Hematopoietic multipotent progenitor cell treated with erythropoietin and hydrocortisone succinate and interleukin-3 and kit ligand, for 8 days (in vitro differentiated cells): ENCODE measurements at regions not wholly inside any gene's neighbourhood (a gene's known extent, or its start where the extent isn't known, plus 50 kb on each side); places are given as distances from the start of the nearest gene placed in this dataset.

Experiments used
- DNase-seq: peaks from one replicate; pipeline ENCODE4 v3.0.0-alpha.2; 2015

GRCh38 chr5:175098301-175098700, 345.7 kb downstream of the DRD1 start:
- DNase-seq, result no peak

GRCh38 chr5:175096469-175097165, 347.4 kb downstream of the DRD1 start:
- no peak for DNase-seq

- no peak for DNase-seq
Measured at GRCh38 chr5:175094461-175094860, 349.5 kb downstream of the DRD1 start.

- no peak for DNase-seq
Measured at GRCh38 chr5:175092691-175093090, 351.3 kb downstream of the DRD1 start.

GRCh38 chr5:175088963-175089362, 355.0 kb downstream of the DRD1 start:
- no peak for DNase-seq

- no peak for DNase-seq
Measured at GRCh38 chr5:175082866-175083590, 358.6 kb downstream of the MSX2 start.

- no peak for DNase-seq
Measured at GRCh38 chr5:175082346-175082745, 358.0 kb downstream of the MSX2 start.

- no peak for DNase-seq
Measured at GRCh38 chr5:175079707-175080106, 355.3 kb downstream of the MSX2 start.

GRCh38 chr5:175070283-175070682, 345.9 kb downstream of the MSX2 start:
- no peak for DNase-seq

- no peak for DNase-seq
Measured at GRCh38 chr5:175060257-175060656, 335.9 kb downstream of the MSX2 start.

- DNase-seq, result no peak
Measured at GRCh38 chr5:175059687-175060211, 335.4 kb downstream of the MSX2 start.

GRCh38 chr5:175056831-175057230, 332.4 kb downstream of the MSX2 start:
- DNase-seq, result no peak

GRCh38 chr5:175054243-175054642, 329.9 kb downstream of the MSX2 start:
- no peak for DNase-seq

GRCh38 chr5:175052351-175052750, 328.0 kb downstream of the MSX2 start:
- no peak for DNase-seq

- no peak for DNase-seq
Measured at GRCh38 chr5:175047048-175047447, 322.7 kb downstream of the MSX2 start.

GRCh38 chr5:175045820-175046219, 321.4 kb downstream of the MSX2 start:
- DNase-seq, result no peak

GRCh38 chr5:175037820-175038219, 313.4 kb downstream of the MSX2 start:
- DNase-seq, result no peak

GRCh38 chr5:175035882-175036533, 311.6 kb downstream of the MSX2 start:
- DNase-seq, result no peak

- no peak for DNase-seq
Measured at GRCh38 chr5:175034924-175035323, 310.5 kb downstream of the MSX2 start.

- no peak for DNase-seq
Measured at GRCh38 chr5:175032741-175033151, 308.4 kb downstream of the MSX2 start.

GRCh38 chr5:175032013-175032412, 307.6 kb downstream of the MSX2 start:
- no peak for DNase-seq

- no peak for DNase-seq
Measured at GRCh38 chr5:175027390-175027789, 303.0 kb downstream of the MSX2 start.

GRCh38 chr5:175025077-175025476, 300.7 kb downstream of the MSX2 start:
- no peak for DNase-seq
